Breast epithelium (tissue), 4 donors: ENCODE measurements at regions not wholly inside any gene's neighbourhood (a gene's known extent, or its start where the extent isn't known, plus 50 kb on each side); places are given as distances from the start of the nearest gene placed in this dataset.
"Not testable (repeated sequence)": the region's sequence is repeated elsewhere in the genome, so short reads cannot be mapped to it uniquely, and the experiment has no call there.

Source experiments
- DNase-seq, 2 donors: peaks; one replicate each; pipeline ENCODE4 v3.0.0-alpha.2; 2019; ENCODE audit warnings: low spot score in 2 of 2
- H3K27ac ChIP-seq, 2 donors: fragments of 200-600 bp; sonication (generic) in 1 of 2; one replicate each; pipeline ENCODE4 v1.5.1; 2016 to 2019; ENCODE audit warnings: mild to moderate bottlenecking in 1 of 2
- H3K27me3 ChIP-seq, 2 donors: fragments of 200-600 bp; sonication (generic) in 1 of 2; one replicate each; pipeline versions ENCODE4 v1.5.1 to v1.6.0; 2017 to 2019; ENCODE audit warnings: control low read depth in 1 of 2, mild to moderate bottlenecking in 1 of 2
- H3K36me3 ChIP-seq: fragments of 200-600 bp; one replicate; pipeline ENCODE4 v1.5.1; 2019
- H3K4me1 ChIP-seq, 2 donors: fragments of 200-600 bp; sonication (generic); one replicate each; pipeline ENCODE4 v1.5.1; 2016 to 2019; ENCODE audit warnings: control low read depth in 1 of 2
- H3K4me3 ChIP-seq, 3 donors: fragments of 200-600 bp; sonication (generic); 1 replicate in 2 of 3; 2 replicates in 1 of 3; pipeline ENCODE4 v1.5.1; 2016 to 2019; ENCODE audit warnings: mild to moderate bottlenecking in 3 of 3, moderate library complexity in 2 of 3
- H3K9me3 ChIP-seq, 2 donors: fragments of 200-600 bp; sonication (generic) in 1 of 2; one replicate each; pipeline ENCODE4 v1.5.1; 2016 to 2019; ENCODE audit warnings: control low read depth in 1 of 2
- POLR2A ChIP-seq: fragments of 450-650 bp; IDR thresholded peaks from one replicate; pipeline ENCODE4 v1.6.1; 2016; ENCODE audit warnings: antibody characterized with exemption, mild to moderate bottlenecking, moderate library complexity
- POLR2AphosphoS5 ChIP-seq, 3 donors: sonication (generic); formaldehyde crosslinking; IDR thresholded peaks; one replicate each; pipeline ENCODE4 v1.6.1; 2017; ENCODE audit warnings: antibody characterized with exemption in 3 of 3
- intact Hi-C: fragments of 100-400 bp; cut with DNase I; formaldehyde crosslinking; loops from one replicate; pipeline ENCODE4 v1.15.1; 2023; ENCODE audit warnings: low total_unique reads
- TF ChIP-seq, protein P1 (sequence below), 3 donors: fragments of 450-650 bp; IDR thresholded peaks; one replicate each; pipeline ENCODE4 v1.5.1; 2016 to 2017; ENCODE audit warnings: antibody characterized with exemption in 3 of 3, mild to moderate bottlenecking in 3 of 3, moderate library complexity in 3 of 3

DNA sequence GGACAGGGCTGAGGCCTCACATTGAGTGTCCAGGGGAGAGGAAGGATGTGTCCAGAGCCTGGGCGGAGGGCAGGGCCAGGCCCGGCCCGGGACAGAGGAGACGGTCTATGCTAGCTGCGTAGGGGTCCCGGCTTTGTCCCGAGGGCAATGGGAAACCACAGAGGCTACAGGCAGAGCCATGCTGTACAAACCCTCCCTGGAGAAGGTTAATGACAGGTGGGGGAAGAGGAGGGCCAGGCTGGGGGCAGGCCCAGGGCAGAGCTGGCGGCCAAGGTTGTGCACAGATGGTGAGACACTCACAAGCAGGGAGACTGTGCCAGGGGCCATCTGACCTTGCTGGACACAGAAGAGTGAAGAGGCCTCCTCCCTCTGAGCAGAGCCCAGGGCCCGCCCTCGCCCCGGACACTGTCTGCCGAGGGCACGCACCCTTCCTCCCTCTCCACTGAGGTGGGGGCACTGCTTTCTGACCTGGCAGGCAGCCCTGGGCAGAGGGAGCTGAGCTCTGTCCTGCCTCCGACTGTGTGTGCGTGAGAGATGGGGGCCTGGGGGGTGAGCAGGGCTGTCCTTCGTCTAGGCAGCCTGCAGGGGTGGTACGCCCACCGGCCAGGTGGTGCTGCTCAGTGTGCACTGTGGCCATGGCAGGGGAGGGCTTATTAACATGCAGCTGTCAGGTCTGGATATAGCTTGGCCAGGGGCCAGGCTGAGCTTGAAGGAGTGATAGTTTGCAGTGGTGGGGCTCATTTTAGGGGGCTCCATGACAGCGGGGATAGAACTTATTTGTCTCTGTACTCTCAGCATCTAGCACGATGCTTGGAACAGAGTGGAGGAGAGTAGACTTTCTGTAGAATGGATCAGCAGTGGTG is 75.7 kb upstream of the LRPAP1 start:
- H3K9me3 ChIP-seq, result no peaks in the 10 kb centered on the region
- no peaks in the 10 kb centered on the region for H3K36me3 ChIP-seq
- no peak overlapping the region for H3K27ac ChIP-seq
- intact Hi-C loops, result no loop called here
- no peak for DNase-seq
- H3K4me1 ChIP-seq, result no peaks in the 10 kb centered on the region
- H3K27me3 ChIP-seq, result no peaks in the 10 kb centered on the region
- no peak overlapping the region for H3K4me3 ChIP-seq
- TF ChIP-seq, protein P1, sequence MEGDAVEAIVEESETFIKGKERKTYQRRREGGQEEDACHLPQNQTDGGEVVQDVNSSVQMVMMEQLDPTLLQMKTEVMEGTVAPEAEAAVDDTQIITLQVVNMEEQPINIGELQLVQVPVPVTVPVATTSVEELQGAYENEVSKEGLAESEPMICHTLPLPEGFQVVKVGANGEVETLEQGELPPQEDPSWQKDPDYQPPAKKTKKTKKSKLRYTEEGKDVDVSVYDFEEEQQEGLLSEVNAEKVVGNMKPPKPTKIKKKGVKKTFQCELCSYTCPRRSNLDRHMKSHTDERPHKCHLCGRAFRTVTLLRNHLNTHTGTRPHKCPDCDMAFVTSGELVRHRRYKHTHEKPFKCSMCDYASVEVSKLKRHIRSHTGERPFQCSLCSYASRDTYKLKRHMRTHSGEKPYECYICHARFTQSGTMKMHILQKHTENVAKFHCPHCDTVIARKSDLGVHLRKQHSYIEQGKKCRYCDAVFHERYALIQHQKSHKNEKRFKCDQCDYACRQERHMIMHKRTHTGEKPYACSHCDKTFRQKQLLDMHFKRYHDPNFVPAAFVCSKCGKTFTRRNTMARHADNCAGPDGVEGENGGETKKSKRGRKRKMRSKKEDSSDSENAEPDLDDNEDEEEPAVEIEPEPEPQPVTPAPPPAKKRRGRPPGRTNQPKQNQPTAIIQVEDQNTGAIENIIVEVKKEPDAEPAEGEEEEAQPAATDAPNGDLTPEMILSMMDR (IDR thresholded peaks at IDR 0.05), result no peak
- TF ChIP-seq POLR2AphosphoS5 (IDR thresholded peaks at IDR 0.05) (no peak), POLR2A (no peak)

- H3K27me3 ChIP-seq, H3K36me3 ChIP-seq, intact Hi-C loops, H3K9me3 ChIP-seq, H3K4me3 ChIP-seq, H3K27ac ChIP-seq, H3K4me1 ChIP-seq, DNase-seq: not testable (repeated sequence)
These were observed 74.6 kb upstream of the LRPAP1 start for GRCh38 chr4:3606850-3607249.

DNA sequence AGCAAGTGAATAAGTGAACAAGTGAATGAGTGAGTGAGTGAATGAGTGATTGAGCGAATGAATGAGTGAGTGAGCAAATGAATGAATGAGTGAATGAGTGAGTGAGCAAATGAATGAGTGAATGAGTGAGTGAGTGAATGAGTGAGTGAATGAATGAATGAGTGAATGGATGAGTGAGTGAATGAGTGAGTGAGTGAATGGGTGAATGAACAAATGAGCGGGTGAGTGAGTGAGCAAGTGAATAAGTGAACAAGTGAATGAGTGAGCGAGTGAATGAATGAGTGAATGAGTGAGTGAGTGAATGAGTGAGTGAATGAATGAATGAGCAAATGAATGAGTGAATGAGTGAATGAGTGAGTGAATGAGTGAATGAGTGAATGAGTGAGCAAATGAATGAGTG is 74.0 kb upstream of the LRPAP1 start:
- H3K4me3 ChIP-seq, DNase-seq, H3K4me1 ChIP-seq, H3K27me3 ChIP-seq, H3K27ac ChIP-seq, H3K9me3 ChIP-seq, intact Hi-C loops, H3K36me3 ChIP-seq: not testable (repeated sequence)

DNA sequence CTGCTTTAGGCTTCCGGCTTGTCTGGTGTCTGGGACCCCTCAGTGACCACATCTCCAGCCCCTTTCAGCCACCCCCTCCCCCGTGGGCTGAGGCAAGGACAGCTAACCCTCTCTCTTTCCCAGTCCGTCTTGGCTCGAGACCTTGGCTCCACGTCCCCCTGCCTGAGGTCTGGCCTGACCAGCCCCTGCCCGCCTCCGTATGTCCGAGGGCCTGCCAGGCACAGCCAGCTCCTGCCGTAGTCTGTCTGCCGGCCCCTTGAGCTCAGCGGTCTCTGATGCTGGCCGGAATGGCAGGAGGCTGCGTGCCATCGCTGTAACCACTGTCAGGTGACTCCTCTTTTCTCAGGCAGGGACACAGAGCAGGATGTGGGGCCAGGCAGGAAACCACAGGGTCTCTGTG is 73.3 kb upstream of the LRPAP1 start:
- H3K4me1 ChIP-seq, result no peaks in the 10 kb centered on the region
- H3K36me3 ChIP-seq, result no peaks in the 10 kb centered on the region
- TF ChIP-seq POLR2A (no peak), POLR2AphosphoS5 (IDR thresholded peaks at IDR 0.05) (no peak)
- TF ChIP-seq, protein P1 (IDR thresholded peaks at IDR 0.05), result no peak
- DNase-seq, result no peak
- H3K27ac ChIP-seq, result no peak overlapping the region
- no peak overlapping the region for H3K4me3 ChIP-seq
- H3K27me3 ChIP-seq, result peaks cover 0 to 3% of the 10 kb centered on the region in 2 donors
- H3K9me3 ChIP-seq, result peaks cover 0 to 8% of the 10 kb centered on the region in 2 donors
- intact Hi-C loops, result no loop called here

DNA sequence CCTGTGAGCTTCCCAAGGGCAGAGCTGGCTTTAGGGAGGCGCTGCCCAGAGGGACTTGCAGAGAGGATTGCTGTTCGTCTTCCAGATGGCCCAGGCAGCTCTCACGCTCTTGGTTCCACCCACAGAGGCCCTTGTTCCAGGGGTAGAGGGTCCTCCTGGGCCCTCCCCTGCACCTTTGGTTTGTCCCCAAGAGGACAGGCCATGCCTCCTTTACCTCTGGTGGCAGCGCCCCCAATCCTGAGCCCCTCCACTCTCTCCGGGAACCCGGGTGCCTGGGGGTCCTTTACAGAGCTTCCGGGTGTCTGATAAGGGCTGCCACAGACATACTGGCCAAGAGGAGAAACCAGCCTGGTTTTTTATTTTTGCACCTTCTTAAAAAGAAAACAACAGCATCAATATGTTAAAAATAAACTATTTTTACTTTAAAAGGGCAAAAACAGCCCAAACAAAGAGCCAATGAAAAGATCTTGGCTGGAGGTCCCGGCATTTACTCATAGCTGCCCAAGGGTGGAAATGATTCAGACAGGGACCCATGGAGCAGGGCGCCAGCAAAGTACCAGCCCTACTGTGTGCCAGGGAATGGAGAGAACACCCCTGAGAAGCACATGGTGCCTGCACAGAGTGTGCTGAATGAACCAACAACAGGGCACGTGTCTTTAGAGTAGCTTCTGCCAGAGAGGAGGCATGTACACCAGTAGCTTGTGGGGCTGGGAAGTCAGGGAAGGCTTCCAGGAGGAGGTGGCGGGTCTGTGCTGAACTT is 70.8 kb upstream of the LRPAP1 start:
- H3K27ac ChIP-seq, DNase-seq, H3K36me3 ChIP-seq, H3K4me3 ChIP-seq, H3K4me1 ChIP-seq, intact Hi-C loops, H3K27me3 ChIP-seq, H3K9me3 ChIP-seq: not testable (repeated sequence)

DNA sequence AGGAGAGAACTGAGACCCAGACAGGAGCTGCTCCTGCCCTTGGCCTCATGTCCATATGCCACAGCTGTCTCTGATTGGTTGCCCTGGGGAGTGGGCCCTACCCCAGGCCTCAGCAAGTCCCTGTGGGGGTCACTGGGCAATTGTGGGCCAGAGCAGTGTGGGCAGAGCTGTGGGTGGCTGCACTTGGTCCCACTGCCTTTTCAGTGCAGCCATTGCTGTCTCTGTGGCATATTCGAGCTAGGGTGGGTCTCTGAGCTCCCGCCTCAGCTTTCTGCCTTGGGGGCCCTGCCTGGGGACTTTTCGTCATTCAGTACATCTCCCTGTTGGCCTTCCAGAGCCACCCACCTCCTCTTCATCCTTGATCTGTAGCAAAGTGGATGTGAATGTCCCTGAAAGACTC is 69.8 kb upstream of the LRPAP1 start:
- H3K36me3 ChIP-seq, result no peaks in the 10 kb centered on the region
- peaks cover 0 to 3% of the 10 kb centered on the region in 2 donors for H3K27me3 ChIP-seq
- intact Hi-C loops, result no loop called here
- H3K9me3 ChIP-seq, result peaks cover 0 to 8% of the 10 kb centered on the region in 2 donors
- no peak overlapping the region for H3K27ac ChIP-seq
- no peak for TF ChIP-seq POLR2AphosphoS5 (IDR thresholded peaks at IDR 0.05)
- no peak for TF ChIP-seq POLR2A
- TF ChIP-seq, protein P1 (IDR thresholded peaks at IDR 0.05), result no peak
- DNase-seq, result no peak
- no peak overlapping the region for H3K4me3 ChIP-seq
- no peaks in the 10 kb centered on the region for H3K4me1 ChIP-seq

DNA sequence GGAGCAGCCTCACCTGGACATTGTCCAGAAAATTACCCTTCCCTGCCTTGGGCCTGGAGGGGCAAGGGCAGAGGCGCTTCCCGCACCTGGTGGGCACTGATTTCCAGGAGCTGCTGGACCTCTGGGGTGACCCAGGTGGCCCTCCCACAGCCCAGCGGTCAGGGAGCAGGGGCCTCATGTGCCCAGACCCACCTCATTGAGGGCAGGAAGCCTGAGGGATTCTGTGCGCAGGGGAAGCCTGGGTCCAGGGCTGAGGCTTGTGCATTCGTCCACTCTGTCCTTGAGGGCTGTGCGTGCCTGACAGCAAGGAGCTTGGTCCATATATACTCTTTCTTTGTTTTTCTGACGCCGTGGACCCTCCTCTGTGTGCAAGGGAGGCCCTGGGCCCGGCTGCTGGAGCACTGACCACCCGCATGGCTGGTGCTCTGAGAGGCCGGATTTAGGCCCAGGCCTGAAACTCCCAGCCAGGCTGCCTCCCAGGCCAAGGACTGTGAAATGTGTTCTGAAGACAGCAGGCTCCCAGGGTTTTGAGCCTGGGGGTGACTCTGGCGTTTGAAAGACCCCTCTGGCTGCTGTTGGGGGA is 69.0 kb upstream of the LRPAP1 start:
- H3K27ac ChIP-seq, intact Hi-C loops, H3K9me3 ChIP-seq, DNase-seq, H3K27me3 ChIP-seq, H3K4me1 ChIP-seq, H3K36me3 ChIP-seq, H3K4me3 ChIP-seq: not testable (repeated sequence)
